ENCODE measurements at regions not wholly inside any gene's neighbourhood (a gene's known extent, or its start where the extent isn't known, plus 50 kb on each side); places are given as distances from the start of the nearest gene placed in this dataset.

DNA sequence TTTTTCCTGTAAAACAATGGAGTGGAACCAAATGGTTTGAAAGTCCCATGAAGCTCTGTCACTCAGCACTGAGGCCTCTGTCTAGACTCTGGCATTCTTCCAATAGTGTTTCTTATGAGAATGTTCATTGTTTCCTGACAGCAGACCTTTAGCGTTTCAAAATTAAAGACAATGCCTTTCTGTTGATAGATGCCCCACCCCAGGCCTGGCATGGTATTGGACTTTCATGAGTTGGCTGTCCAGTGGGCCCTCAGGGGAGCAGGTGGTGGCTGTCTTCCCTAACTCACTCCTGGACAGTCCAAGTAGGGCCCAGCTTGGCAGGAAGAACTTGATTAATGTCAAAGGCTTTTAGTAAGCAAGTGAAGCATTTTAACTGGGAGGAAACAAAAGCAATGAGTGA lies 186.5 kb upstream of the CCL2 start:
- TF ChIP-seq, protein P1, sequence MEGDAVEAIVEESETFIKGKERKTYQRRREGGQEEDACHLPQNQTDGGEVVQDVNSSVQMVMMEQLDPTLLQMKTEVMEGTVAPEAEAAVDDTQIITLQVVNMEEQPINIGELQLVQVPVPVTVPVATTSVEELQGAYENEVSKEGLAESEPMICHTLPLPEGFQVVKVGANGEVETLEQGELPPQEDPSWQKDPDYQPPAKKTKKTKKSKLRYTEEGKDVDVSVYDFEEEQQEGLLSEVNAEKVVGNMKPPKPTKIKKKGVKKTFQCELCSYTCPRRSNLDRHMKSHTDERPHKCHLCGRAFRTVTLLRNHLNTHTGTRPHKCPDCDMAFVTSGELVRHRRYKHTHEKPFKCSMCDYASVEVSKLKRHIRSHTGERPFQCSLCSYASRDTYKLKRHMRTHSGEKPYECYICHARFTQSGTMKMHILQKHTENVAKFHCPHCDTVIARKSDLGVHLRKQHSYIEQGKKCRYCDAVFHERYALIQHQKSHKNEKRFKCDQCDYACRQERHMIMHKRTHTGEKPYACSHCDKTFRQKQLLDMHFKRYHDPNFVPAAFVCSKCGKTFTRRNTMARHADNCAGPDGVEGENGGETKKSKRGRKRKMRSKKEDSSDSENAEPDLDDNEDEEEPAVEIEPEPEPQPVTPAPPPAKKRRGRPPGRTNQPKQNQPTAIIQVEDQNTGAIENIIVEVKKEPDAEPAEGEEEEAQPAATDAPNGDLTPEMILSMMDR (IDR thresholded peaks at IDR 0.05; ENCODE audit: low read depth, low read length): no peak
- no peak for TF ChIP-seq EZH2phosphoT487 (IDR thresholded peaks at IDR 0.05; ENCODE audit: low read depth)

Data from OCI-LY3 (cell line).